Right atrium auricular region (tissue), 2 donors: ENCODE measurements at regions not wholly inside any gene's neighbourhood (a gene's known extent, or its start where the extent isn't known, plus 50 kb on each side); places are given as distances from the start of the nearest gene placed in this dataset.

Experiments used
- DNase-seq: peaks from one replicate; pipeline ENCODE4 v3.0.0-alpha.2; 2019; ENCODE audit warnings: low spot score
- H3K27ac ChIP-seq, 2 donors: fragments of 200-600 bp; sonication (generic); 1 replicate in 1 of 2; 2 replicates in 1 of 2; pipeline ENCODE4 v1.5.1; 2016 to 2019
- H3K27me3 ChIP-seq, 2 donors: fragments of 200-600 bp; sonication (generic); one replicate each; pipeline versions ENCODE4 v1.5.1 to v1.6.0; 2017 to 2019
- H3K36me3 ChIP-seq: fragments of 200-600 bp; sonication (generic); one replicate; pipeline ENCODE4 v1.5.1; 2016
- H3K4me1 ChIP-seq, 2 donors: fragments of 200-600 bp; sonication (generic); one replicate each; pipeline versions ENCODE4 v1.5.1 to v1.6.0; 2017 to 2019
- H3K4me3 ChIP-seq, 2 donors: fragments of 200-600 bp; sonication (generic); 1 replicate in 1 of 2; 2 replicates in 1 of 2; pipeline ENCODE4 v1.5.1; 2017 to 2019; ENCODE audit warnings: mild to moderate bottlenecking in 1 of 2, moderate library complexity in 1 of 2
- H3K9me3 ChIP-seq, 2 donors: fragments of 200-600 bp; sonication (generic); one replicate each; pipeline ENCODE4 v1.5.1; 2019
- TF ChIP-seq, protein P1 (sequence below), 2 donors: fragments of 200-600 bp; sonication (generic); IDR thresholded peaks; one replicate each; pipeline ENCODE4 v1.5.1; 2019; ENCODE audit warnings: antibody characterized with exemption in 2 of 2

DNA sequence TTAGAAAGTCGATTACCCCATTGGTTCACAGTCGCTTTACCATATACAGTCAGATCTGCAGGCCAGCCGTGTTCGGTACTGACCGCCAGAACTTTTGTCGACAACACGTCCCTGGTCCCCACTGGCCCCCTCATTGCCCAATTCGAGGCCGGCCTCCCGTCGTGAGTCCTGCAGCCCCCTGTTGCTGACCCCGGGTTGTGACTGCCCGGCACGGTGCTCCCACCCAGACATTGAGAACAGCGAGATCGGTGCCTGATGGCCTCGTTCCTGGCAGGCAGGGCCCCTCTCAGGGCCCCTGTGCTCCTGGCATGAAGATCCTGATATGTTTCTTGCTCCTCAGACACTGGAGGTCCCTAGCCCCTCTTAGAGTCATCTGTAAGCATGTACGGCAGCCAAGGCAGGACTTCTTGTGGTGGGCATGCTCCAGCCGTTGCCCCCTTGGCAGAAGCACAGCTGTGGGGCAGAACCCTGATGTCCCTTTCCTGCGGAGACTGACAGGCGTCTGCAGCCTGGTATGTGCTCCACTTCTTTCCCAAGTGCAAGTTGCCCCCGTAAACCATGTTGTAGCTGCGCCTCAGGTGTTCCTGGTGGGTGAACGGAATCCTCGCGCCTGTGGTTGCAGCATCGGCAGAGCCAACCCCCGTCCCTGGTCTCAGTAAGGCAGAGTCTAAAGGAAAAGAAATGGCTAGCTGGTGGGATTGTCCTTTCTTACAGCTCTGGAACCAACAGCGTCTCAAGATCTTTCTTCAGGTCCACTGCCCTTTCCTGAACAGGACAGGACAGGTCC, 123.2 kb upstream of the SPACA7 start:
- Histone ChIP-seq H3K9me3 (peaks cover 0 to 11% of the 10 kb centered on the region in 2 donors), H3K4me1 (no peaks in the 10 kb centered on the region), H3K27ac (no peak overlapping the region), H3K27me3 (no peaks in the 10 kb centered on the region), H3K36me3 (no peaks in the 10 kb centered on the region), H3K4me3 (no peak overlapping the region)
- TF ChIP-seq, protein P1, sequence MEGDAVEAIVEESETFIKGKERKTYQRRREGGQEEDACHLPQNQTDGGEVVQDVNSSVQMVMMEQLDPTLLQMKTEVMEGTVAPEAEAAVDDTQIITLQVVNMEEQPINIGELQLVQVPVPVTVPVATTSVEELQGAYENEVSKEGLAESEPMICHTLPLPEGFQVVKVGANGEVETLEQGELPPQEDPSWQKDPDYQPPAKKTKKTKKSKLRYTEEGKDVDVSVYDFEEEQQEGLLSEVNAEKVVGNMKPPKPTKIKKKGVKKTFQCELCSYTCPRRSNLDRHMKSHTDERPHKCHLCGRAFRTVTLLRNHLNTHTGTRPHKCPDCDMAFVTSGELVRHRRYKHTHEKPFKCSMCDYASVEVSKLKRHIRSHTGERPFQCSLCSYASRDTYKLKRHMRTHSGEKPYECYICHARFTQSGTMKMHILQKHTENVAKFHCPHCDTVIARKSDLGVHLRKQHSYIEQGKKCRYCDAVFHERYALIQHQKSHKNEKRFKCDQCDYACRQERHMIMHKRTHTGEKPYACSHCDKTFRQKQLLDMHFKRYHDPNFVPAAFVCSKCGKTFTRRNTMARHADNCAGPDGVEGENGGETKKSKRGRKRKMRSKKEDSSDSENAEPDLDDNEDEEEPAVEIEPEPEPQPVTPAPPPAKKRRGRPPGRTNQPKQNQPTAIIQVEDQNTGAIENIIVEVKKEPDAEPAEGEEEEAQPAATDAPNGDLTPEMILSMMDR (IDR thresholded peaks at IDR 0.05) = no peak
- peak; percentile 43 for DNase-seq

DNA sequence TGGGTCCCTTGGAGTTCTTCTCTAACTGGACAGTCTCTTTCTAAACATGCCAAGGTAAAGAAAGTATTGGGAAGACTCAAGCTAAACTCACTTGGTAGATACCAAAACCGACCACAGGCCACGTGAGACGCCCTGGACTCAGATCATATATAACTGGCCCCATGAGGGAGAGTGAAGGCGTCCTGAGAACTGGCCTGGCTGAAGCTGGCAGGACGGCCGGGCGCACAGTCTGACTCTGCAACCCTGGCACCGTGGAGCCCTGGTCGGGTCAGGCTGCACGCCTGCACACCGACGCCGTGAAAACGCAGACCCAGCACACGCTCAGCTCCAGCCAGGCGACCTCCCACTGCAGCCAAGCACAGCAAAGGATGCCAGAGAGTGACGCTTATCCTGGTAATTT, 122.5 kb upstream of the SPACA7 start:
- peak; percentile 18 for DNase-seq
- TF ChIP-seq, protein P1 (IDR thresholded peaks at IDR 0.05) = no peak
- no peak overlapping the region for H3K27ac ChIP-seq
- peaks cover 0 to 11% of the 10 kb centered on the region in 2 donors for H3K9me3 ChIP-seq
- no peaks in the 10 kb centered on the region for H3K4me1 ChIP-seq
- H3K27me3 ChIP-seq = no peaks in the 10 kb centered on the region
- no peaks in the 10 kb centered on the region for H3K36me3 ChIP-seq
- H3K4me3 ChIP-seq = no peak overlapping the region

DNA sequence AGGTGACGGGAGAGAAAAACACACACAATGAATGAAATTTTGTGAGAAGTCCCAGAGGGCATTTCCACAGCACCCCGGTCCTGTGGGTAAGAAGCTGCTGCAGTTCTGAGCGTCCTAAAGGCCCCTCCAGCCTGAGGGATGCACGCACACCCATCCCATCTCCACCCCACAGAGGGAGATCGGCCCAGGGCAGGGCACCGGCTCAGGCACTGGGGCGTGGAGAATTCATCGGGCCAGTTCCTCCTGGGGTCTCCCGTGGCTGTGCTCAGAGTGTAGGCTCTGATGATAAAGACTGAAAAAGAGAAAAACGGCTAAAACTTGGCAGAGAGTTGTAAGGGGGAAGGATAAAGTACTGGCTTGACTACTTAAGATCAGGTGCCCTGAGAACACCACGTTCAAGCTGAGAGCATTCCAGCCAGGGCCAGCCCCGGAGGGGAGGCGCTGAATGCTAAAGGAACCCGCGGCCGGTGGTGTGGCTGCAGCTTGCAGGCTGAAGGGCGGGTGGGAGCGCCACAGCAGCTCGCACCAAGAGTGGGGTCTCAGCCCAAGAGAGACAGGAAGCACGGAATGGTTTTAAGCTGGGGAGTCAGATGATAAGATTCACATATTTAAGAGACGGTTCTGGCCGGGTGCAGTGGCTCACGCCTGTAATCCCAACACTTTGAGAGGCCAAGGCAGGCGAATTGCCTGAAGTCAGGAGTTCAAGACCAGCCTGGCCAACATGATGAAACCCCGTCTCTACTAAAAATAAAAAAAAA, 121.9 kb upstream of the SPACA7 start:
- TF ChIP-seq, protein P1 (IDR thresholded peaks at IDR 0.05) = no peak
- Histone ChIP-seq H3K4me1 (no peaks in the 10 kb centered on the region), H3K27me3 (no peaks in the 10 kb centered on the region), H3K9me3 (peaks cover 0 to 11% of the 10 kb centered on the region in 2 donors), H3K27ac (no peak overlapping the region), H3K36me3 (no peaks in the 10 kb centered on the region), H3K4me3 (no peak overlapping the region)
- DNase-seq = peak; percentile 7

DNA sequence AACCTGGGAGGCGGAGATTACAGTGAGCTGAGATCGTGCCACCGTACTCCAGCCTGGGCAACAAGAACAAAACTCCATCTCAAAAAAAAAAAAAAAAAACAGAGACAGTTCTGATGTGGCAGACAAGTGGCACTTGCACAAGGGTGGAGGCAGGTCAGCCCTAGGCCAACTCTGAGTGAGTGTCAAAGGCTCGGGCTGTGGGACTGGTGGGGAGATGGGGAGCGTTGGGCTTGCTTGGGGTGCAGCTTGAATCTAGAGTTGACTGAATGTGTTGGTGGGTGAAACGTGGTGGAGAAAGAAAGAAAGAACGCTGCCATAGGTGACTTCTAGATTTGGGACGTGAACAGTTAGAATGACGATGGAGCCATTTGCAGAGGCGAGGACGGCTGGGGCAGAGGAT, 121.3 kb upstream of the SPACA7 start:
- Histone ChIP-seq H3K36me3 (no peaks in the 10 kb centered on the region), H3K4me3 (no peak overlapping the region), H3K27ac (no peak overlapping the region), H3K27me3 (no peaks in the 10 kb centered on the region), H3K9me3 (peaks cover 0 to 11% of the 10 kb centered on the region in 2 donors), H3K4me1 (no peaks in the 10 kb centered on the region)
- TF ChIP-seq, protein P1 (IDR thresholded peaks at IDR 0.05) = no peak
- DNase-seq = peak; percentile 43

DNA sequence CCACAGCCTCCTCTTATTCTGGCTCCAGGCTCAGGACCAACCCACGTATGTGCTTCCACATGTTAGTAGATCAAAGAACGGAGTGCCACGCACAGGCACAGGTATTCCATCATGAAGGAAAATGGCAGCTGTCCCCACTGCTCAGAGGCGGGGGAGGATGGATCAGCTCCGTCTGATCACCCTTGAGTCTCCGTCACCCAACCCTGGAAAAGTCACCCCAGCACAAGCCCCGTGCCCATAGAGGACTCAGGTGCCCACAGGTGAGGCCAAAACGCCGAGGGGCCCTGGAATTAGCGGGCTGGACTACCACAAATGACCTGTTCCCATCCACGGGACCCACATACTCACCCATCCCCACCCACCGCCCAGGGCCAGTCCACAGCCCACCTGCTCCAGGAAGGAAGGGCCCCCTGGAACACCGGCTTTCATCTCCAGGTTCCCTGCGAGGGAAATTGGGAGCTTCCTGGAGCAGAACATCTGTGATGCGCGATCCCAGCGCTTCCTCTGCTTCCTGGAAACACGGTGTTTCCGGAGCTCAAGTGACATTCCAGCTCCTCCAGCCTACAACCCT, 120.5 kb upstream of the SPACA7 start:
- no peak overlapping the region for H3K4me3 ChIP-seq
- no peaks in the 10 kb centered on the region for H3K4me1 ChIP-seq
- H3K9me3 ChIP-seq = peaks cover 0 to 11% of the 10 kb centered on the region in 2 donors
- no peaks in the 10 kb centered on the region for H3K27me3 ChIP-seq
- no peaks in the 10 kb centered on the region for H3K36me3 ChIP-seq
- no peak overlapping the region for H3K27ac ChIP-seq
- DNase-seq = peak; percentile 44
- TF ChIP-seq, protein P1 (IDR thresholded peaks at IDR 0.05) = no peak
